ENCODE measurements at regions not wholly inside any gene's neighbourhood (a gene's known extent, or its start where the extent isn't known, plus 50 kb on each side); places are given as distances from the start of the nearest gene placed in this dataset.

- H3K79me2 ChIP-seq (ENCODE audit: insufficient read depth, low read length): no peaks in the 10 kb centered on the region
- no peak overlapping the region for H3K27ac ChIP-seq (ENCODE audit: low read depth, low read length)
- H3K9me2 ChIP-seq (replicated peaks; ENCODE audit: insufficient read depth, low read length): no peaks in the 10 kb centered on the region
- no peak for TF ChIP-seq EZH2phosphoT487 (conservative IDR thresholded peaks at IDR 0.05; ENCODE audit: low read length)
- no peak for TF ChIP-seq CTCF (IDR thresholded peaks at IDR 0.05; ENCODE audit: insufficient read depth, low read length, poor library complexity, severe bottlenecking)
- H3K4me2 ChIP-seq (ENCODE audit: low read depth, low read length, poor library complexity, severe bottlenecking): no peak overlapping the region
- no peaks in the 10 kb centered on the region for H3F3A ChIP-seq (ENCODE audit: insufficient read depth)
- no peak overlapping the region for H3K9ac ChIP-seq (ENCODE audit: low read length)
- H2AFZ ChIP-seq (ENCODE audit: low read depth, low read length, severe bottlenecking): no peak overlapping the region
- no peaks in the 10 kb centered on the region for H4K20me1 ChIP-seq (ENCODE audit: low read depth, low read length)
- no peaks in the 10 kb centered on the region for H3K36me3 ChIP-seq (ENCODE audit: low read length)
- H3K9me3 ChIP-seq (ENCODE audit: insufficient read depth, low read length): no peaks in the 10 kb centered on the region
- H3K4me3 ChIP-seq (ENCODE audit: insufficient read depth, low read length, poor library complexity, severe bottlenecking): no peak overlapping the region
- H3K27me3 ChIP-seq (ENCODE audit: low read length): no peaks in the 10 kb centered on the region
Measured at GRCh38 chr22:46026899-46027210, 49.9 kb upstream of the WNT7B start.

- no peak overlapping the region for H3K4me3 ChIP-seq (ENCODE audit: insufficient read depth, low read length, poor library complexity, severe bottlenecking)
- no peaks in the 10 kb centered on the region for H4K20me1 ChIP-seq (ENCODE audit: low read depth, low read length)
- H3K27me3 ChIP-seq (ENCODE audit: low read length): no peaks in the 10 kb centered on the region
- H3F3A ChIP-seq (ENCODE audit: insufficient read depth): no peaks in the 10 kb centered on the region
- no peaks in the 10 kb centered on the region for H3K36me3 ChIP-seq (ENCODE audit: low read length)
- H3K27ac ChIP-seq (ENCODE audit: low read depth, low read length): no peak overlapping the region
- H3K9me2 ChIP-seq (replicated peaks; ENCODE audit: insufficient read depth, low read length): no peaks in the 10 kb centered on the region
- TF ChIP-seq EZH2phosphoT487 (conservative IDR thresholded peaks at IDR 0.05; ENCODE audit: low read length): no peak
- TF ChIP-seq CTCF (IDR thresholded peaks at IDR 0.05; ENCODE audit: insufficient read depth, low read length, poor library complexity, severe bottlenecking): no peak
- H2AFZ ChIP-seq (ENCODE audit: low read depth, low read length, severe bottlenecking): no peak overlapping the region
- H3K9me3 ChIP-seq (ENCODE audit: insufficient read depth, low read length): no peaks in the 10 kb centered on the region
- H3K4me2 ChIP-seq (ENCODE audit: low read depth, low read length, poor library complexity, severe bottlenecking): no peak overlapping the region
- no peak overlapping the region for H3K9ac ChIP-seq (ENCODE audit: low read length)
- H3K79me2 ChIP-seq (ENCODE audit: insufficient read depth, low read length): no peaks in the 10 kb centered on the region
Measured at GRCh38 chr22:46027211-46028105, 50.5 kb upstream of the WNT7B start.

- Histone ChIP-seq H3K27ac (ENCODE audit: low read depth, low read length) (no peak overlapping the region), H3K79me2 (ENCODE audit: insufficient read depth, low read length) (no peaks in the 10 kb centered on the region), H3K27me3 (ENCODE audit: low read length) (no peaks in the 10 kb centered on the region), H3K36me3 (ENCODE audit: low read length) (no peaks in the 10 kb centered on the region), H4K20me1 (ENCODE audit: low read depth, low read length) (no peaks in the 10 kb centered on the region), H3K9ac (ENCODE audit: low read length) (no peak overlapping the region), H3K9me2 (replicated peaks; ENCODE audit: insufficient read depth, low read length) (no peaks in the 10 kb centered on the region), H3K9me3 (ENCODE audit: insufficient read depth, low read length) (no peaks in the 10 kb centered on the region), H2AFZ (ENCODE audit: low read depth, low read length, severe bottlenecking) (no peak overlapping the region), H3K4me3 (ENCODE audit: insufficient read depth, low read length, poor library complexity, severe bottlenecking) (no peak overlapping the region), H3K4me2 (ENCODE audit: low read depth, low read length, poor library complexity, severe bottlenecking) (no peak overlapping the region), H3F3A (ENCODE audit: insufficient read depth) (no peaks in the 10 kb centered on the region)
- TF ChIP-seq EZH2phosphoT487 (conservative IDR thresholded peaks at IDR 0.05; ENCODE audit: low read length): no peak
- TF ChIP-seq CTCF (IDR thresholded peaks at IDR 0.05; ENCODE audit: insufficient read depth, low read length, poor library complexity, severe bottlenecking): no peak
Measured at GRCh38 chr22:46028106-46028991, 51.4 kb upstream of the WNT7B start.

All from SU-DHL-6 (cell line).